ENCODE measurements at regions not wholly inside any gene's neighbourhood (a gene's known extent, or its start where the extent isn't known, plus 50 kb on each side); places are given as distances from the start of the nearest gene placed in this dataset.

DNA sequence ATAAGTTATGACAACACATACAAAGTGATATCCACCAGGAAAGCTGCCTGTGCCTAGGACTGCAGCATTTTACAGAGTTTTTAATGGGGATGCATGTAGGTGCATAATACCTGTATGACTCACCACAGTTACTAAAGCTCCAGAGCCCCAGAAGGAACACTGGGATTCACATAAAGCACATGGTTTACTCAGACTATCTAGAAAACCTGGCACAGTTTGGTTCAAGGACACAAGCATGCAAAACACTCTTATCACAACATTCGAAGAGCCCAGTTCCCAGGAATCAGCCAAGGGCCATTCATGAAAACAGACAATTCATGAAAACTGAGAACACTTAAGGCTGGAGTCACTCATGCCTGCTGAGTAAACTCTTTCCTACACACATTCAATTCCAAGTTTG is 261.0 kb downstream of the PYDC2 start:
- H3K4me3 ChIP-seq (replicated peaks; ENCODE audit: insufficient read depth, low read length) = no peak overlapping the region
- no peaks in the 10 kb centered on the region for H3K27me3 ChIP-seq (ENCODE audit: insufficient read depth, poor library complexity, severe bottlenecking)
- no peak overlapping the region for H3K27ac ChIP-seq (replicated peaks)
- no peak for DNase-seq (ENCODE audit: low read depth in 1 of 2, low spot score in 1 of 2)
- no peak for TF ChIP-seq POLR2AphosphoS5 (IDR thresholded peaks at IDR 0.05; ENCODE audit: low read depth)
- no peak for TF ChIP-seq GABPA (IDR thresholded peaks at IDR 0.05; ENCODE audit: low read depth)
- TF ChIP-seq, protein P1, sequence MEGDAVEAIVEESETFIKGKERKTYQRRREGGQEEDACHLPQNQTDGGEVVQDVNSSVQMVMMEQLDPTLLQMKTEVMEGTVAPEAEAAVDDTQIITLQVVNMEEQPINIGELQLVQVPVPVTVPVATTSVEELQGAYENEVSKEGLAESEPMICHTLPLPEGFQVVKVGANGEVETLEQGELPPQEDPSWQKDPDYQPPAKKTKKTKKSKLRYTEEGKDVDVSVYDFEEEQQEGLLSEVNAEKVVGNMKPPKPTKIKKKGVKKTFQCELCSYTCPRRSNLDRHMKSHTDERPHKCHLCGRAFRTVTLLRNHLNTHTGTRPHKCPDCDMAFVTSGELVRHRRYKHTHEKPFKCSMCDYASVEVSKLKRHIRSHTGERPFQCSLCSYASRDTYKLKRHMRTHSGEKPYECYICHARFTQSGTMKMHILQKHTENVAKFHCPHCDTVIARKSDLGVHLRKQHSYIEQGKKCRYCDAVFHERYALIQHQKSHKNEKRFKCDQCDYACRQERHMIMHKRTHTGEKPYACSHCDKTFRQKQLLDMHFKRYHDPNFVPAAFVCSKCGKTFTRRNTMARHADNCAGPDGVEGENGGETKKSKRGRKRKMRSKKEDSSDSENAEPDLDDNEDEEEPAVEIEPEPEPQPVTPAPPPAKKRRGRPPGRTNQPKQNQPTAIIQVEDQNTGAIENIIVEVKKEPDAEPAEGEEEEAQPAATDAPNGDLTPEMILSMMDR (IDR thresholded peaks at IDR 0.05; ENCODE audit: insufficient read depth, low read length) = no peak
- no peak for TF ChIP-seq SPI1 (IDR thresholded peaks at IDR 0.05; ENCODE audit: borderline replicate concordance, low read depth)
- no peak for TF ChIP-seq REST (IDR thresholded peaks at IDR 0.05; ENCODE audit: insufficient replicate concordance, low read depth)

GRCh38 chr3:191727338-191727737 is 266.4 kb downstream of the PYDC2 start:
- TF ChIP-seq POLR2AphosphoS5 (IDR thresholded peaks at IDR 0.05; ENCODE audit: low read depth) (no peak), REST (IDR thresholded peaks at IDR 0.05; ENCODE audit: insufficient replicate concordance, low read depth) (no peak), GABPA (IDR thresholded peaks at IDR 0.05; ENCODE audit: low read depth) (no peak), SPI1 (IDR thresholded peaks at IDR 0.05; ENCODE audit: borderline replicate concordance, low read depth) (no peak)
- TF ChIP-seq, protein P1 (IDR thresholded peaks at IDR 0.05; ENCODE audit: insufficient read depth, low read length) = no peak

GRCh38 chr3:191728186-191728585 is 267.2 kb downstream of the PYDC2 start:
- no peak for TF ChIP-seq REST (IDR thresholded peaks at IDR 0.05; ENCODE audit: insufficient replicate concordance, low read depth)
- TF ChIP-seq, protein P1 (IDR thresholded peaks at IDR 0.05; ENCODE audit: insufficient read depth, low read length) = no peak
- TF ChIP-seq SPI1 (IDR thresholded peaks at IDR 0.05; ENCODE audit: borderline replicate concordance, low read depth) = no peak
- TF ChIP-seq POLR2AphosphoS5 (IDR thresholded peaks at IDR 0.05; ENCODE audit: low read depth) = no peak
- TF ChIP-seq GABPA (IDR thresholded peaks at IDR 0.05; ENCODE audit: low read depth) = no peak
- no peak overlapping the region for H3K4me3 ChIP-seq (replicated peaks; ENCODE audit: insufficient read depth, low read length)
- H3K27ac ChIP-seq (replicated peaks) = no peak overlapping the region
- DNase-seq (ENCODE audit: low read depth in 1 of 2, low spot score in 1 of 2) = no peak
- no peaks in the 10 kb centered on the region for H3K27me3 ChIP-seq (ENCODE audit: insufficient read depth, poor library complexity, severe bottlenecking)

More at GRCh38 chr3:191727338-191727737, 266.4 kb downstream of the PYDC2 start:
- no peak for DNase-seq (ENCODE audit: low read depth in 1 of 2, low spot score in 1 of 2)
- Histone ChIP-seq H3K4me3 (replicated peaks; ENCODE audit: insufficient read depth, low read length) (no peak overlapping the region), H3K27me3 (ENCODE audit: insufficient read depth, poor library complexity, severe bottlenecking) (no peaks in the 10 kb centered on the region), H3K27ac (replicated peaks) (no peak overlapping the region)
